ENCODE measurements at regions not wholly inside any gene's neighbourhood (a gene's known extent, or its start where the extent isn't known, plus 50 kb on each side); places are given as distances from the start of the nearest gene placed in this dataset.

GRCh38 chr4:67101612-67102011 is 443.7 kb downstream of the CENPC start:
- TF ChIP-seq POLR2A (IDR thresholded peaks at IDR 0.05) (no peak), CTCF (IDR thresholded peaks at IDR 0.05) (no peak)
